CD4-positive, CD25-positive, alpha-beta regulatory T cell (primary cell): ENCODE measurements at regions not wholly inside any gene's neighbourhood (a gene's known extent, or its start where the extent isn't known, plus 50 kb on each side); places are given as distances from the start of the nearest gene placed in this dataset.

Experiments used
- ATAC-seq, 2 donors: fragments of 150-1000 bp; cut with Tn5 transposase; one replicate each; pipeline ENCODE4 v1.10.0; 2021; ENCODE audit warnings: low read depth in 2 of 2, moderate number of reproducible peaks in 2 of 2, moderate library complexity in 1 of 2
- DNase-seq, 3 donors: peaks; one replicate each; pipeline versions ENCODE4 v3.0.0 to v3.0.0-alpha.2; 2012 to 2022; ENCODE audit warnings: mixed read lengths in 1 of 3
- H3K27ac ChIP-seq: one replicate; pipeline ENCODE4 v1.7.0; 2013; ENCODE audit warnings: mild to moderate bottlenecking, low read length; ENCODE audit not compliant: insufficient read depth, poor library complexity, severe bottlenecking
- H3K27me3 ChIP-seq: one replicate; pipeline ENCODE4 v1.7.0; 2013; ENCODE audit warnings: low read length; ENCODE audit not compliant: control insufficient read depth, insufficient read depth
- H3K36me3 ChIP-seq: one replicate; pipeline ENCODE4 v1.7.0; 2013; ENCODE audit warnings: mild to moderate bottlenecking, low read length, moderate library complexity; ENCODE audit not compliant: control insufficient read depth, insufficient read depth
- H3K4me1 ChIP-seq: 2 replicates; pipeline ENCODE4 v1.7.0; 2013; ENCODE audit warnings: mild to moderate bottlenecking, low read length; ENCODE audit not compliant: insufficient read depth, control insufficient read depth, poor library complexity, severe bottlenecking
- H3K4me3 ChIP-seq: one replicate; pipeline ENCODE4 v1.7.0; 2013; ENCODE audit warnings: low read depth, mild to moderate bottlenecking, low read length, moderate library complexity
- H3K9me3 ChIP-seq, 2 experiments: 1 replicate in 1 of 2; 2 replicates in 1 of 2; pipeline ENCODE4 v1.7.0; 2013; ENCODE audit warnings: low read length in 2 of 2, mild to moderate bottlenecking in 1 of 2, moderate library complexity in 1 of 2; ENCODE audit not compliant: control insufficient read depth in 2 of 2
- H3K27ac Mint-ChIP-seq, 3 donors: one replicate each; pipeline ENCODE4 v1.8.0; 2020 to 2022; ENCODE audit warnings: mild to moderate bottlenecking in 3 of 3, mixed read lengths in 3 of 3, moderate library complexity in 2 of 3
- H3K27me3 Mint-ChIP-seq: one replicate; pipeline ENCODE4 v1.8.0; 2022; ENCODE audit warnings: mild to moderate bottlenecking, mixed read lengths
- H3K36me3 Mint-ChIP-seq: one replicate; pipeline ENCODE4 v1.8.0; 2020; ENCODE audit warnings: mixed read lengths
- H3K4me1 Mint-ChIP-seq, 4 donors: one replicate each; pipeline ENCODE4 v1.8.0; 2020 to 2022; ENCODE audit warnings: mixed read lengths in 4 of 4, mild to moderate bottlenecking in 1 of 4
- H3K4me3 Mint-ChIP-seq, 4 donors: one replicate each; pipeline ENCODE4 v1.8.0; 2020 to 2022; ENCODE audit warnings: mild to moderate bottlenecking in 4 of 4, mixed read lengths in 4 of 4, moderate library complexity in 3 of 4
- H3K9me3 Mint-ChIP-seq, 7 donors: one replicate each; pipeline ENCODE4 v1.8.0; 2020 to 2022; ENCODE audit warnings: mixed read lengths in 7 of 7, mild to moderate bottlenecking in 3 of 7, moderate library complexity in 2 of 7

GRCh38 chr17:14753383-14753782, 452.5 kb downstream of the HS3ST3B1 start:
- no peak overlapping the region for H3K4me3 ChIP-seq
- ATAC-seq: no peak
- peaks cover 0 to 2% (median 0%) of the 10 kb centered on the region in 4 donors for H3K4me1 Mint-ChIP-seq
- H3K36me3 Mint-ChIP-seq: no peaks in the 10 kb centered on the region
- no peaks in the 10 kb centered on the region for H3K36me3 ChIP-seq
- no peak overlapping the region for H3K4me3 Mint-ChIP-seq
- H3K9me3 ChIP-seq: no peaks in the 10 kb centered on the region
- peaks cover 8% of the 10 kb centered on the region for H3K27me3 Mint-ChIP-seq
- no peaks in the 10 kb centered on the region for H3K9me3 Mint-ChIP-seq
- no peaks in the 10 kb centered on the region for H3K4me1 ChIP-seq
- no peaks in the 10 kb centered on the region for H3K27me3 ChIP-seq
- no peak for DNase-seq
- no peak overlapping the region for H3K27ac Mint-ChIP-seq
- no peak overlapping the region for H3K27ac ChIP-seq

- Mint-ChIP-seq H3K36me3 (no peaks in the 10 kb centered on the region), H3K27me3 (no peaks in the 10 kb centered on the region), H3K27ac (no peak overlapping the region), H3K9me3 (no peaks in the 10 kb centered on the region), H3K4me3 (no peak overlapping the region), H3K4me1 (peaks cover 0 to 2% (median 0%) of the 10 kb centered on the region in 4 donors)
- Histone ChIP-seq H3K9me3 (no peaks in the 10 kb centered on the region), H3K27me3 (no peaks in the 10 kb centered on the region), H3K4me3 (no peak overlapping the region), H3K4me1 (no peaks in the 10 kb centered on the region), H3K36me3 (no peaks in the 10 kb centered on the region), H3K27ac (no peak overlapping the region)
- ATAC-seq (no peak), DNase-seq (no peak)
Measured at GRCh38 chr17:14752011-14752410, 451.1 kb downstream of the HS3ST3B1 start.

GRCh38 chr17:14750866-14751265, 450.0 kb downstream of the HS3ST3B1 start:
- DNase-seq (no peak), ATAC-seq (no peak)
- H3K9me3 ChIP-seq: no peaks in the 10 kb centered on the region
- H3K4me3 ChIP-seq: no peak overlapping the region
- H3K27me3 ChIP-seq: no peaks in the 10 kb centered on the region
- no peaks in the 10 kb centered on the region for H3K27me3 Mint-ChIP-seq
- H3K27ac ChIP-seq: no peak overlapping the region
- no peak overlapping the region for H3K4me3 Mint-ChIP-seq
- H3K4me1 Mint-ChIP-seq: no peaks in the 10 kb centered on the region
- no peaks in the 10 kb centered on the region for H3K9me3 Mint-ChIP-seq
- no peaks in the 10 kb centered on the region for H3K36me3 ChIP-seq
- H3K36me3 Mint-ChIP-seq: no peaks in the 10 kb centered on the region
- no peaks in the 10 kb centered on the region for H3K4me1 ChIP-seq
- H3K27ac Mint-ChIP-seq: no peak overlapping the region

- Mint-ChIP-seq H3K27me3 (no peaks in the 10 kb centered on the region), H3K27ac (no peak overlapping the region), H3K9me3 (no peaks in the 10 kb centered on the region), H3K36me3 (no peaks in the 10 kb centered on the region), H3K4me1 (no peaks in the 10 kb centered on the region), H3K4me3 (no peak overlapping the region)
- no peak overlapping the region for H3K4me3 ChIP-seq
- H3K4me1 ChIP-seq: no peaks in the 10 kb centered on the region
- no peaks in the 10 kb centered on the region for H3K36me3 ChIP-seq
- no peak overlapping the region for H3K27ac ChIP-seq
- H3K27me3 ChIP-seq: no peaks in the 10 kb centered on the region
- ATAC-seq: no peak
- H3K9me3 ChIP-seq: no peaks in the 10 kb centered on the region
- DNase-seq: no peak
Measured at GRCh38 chr17:14749269-14749668, 448.4 kb downstream of the HS3ST3B1 start.

- H3K4me3 ChIP-seq: no peak overlapping the region
- H3K4me1 ChIP-seq: no peaks in the 10 kb centered on the region
- no peak overlapping the region for H3K27ac Mint-ChIP-seq
- no peaks in the 10 kb centered on the region for H3K4me1 Mint-ChIP-seq
- no peaks in the 10 kb centered on the region for H3K36me3 Mint-ChIP-seq
- H3K9me3 ChIP-seq: no peaks in the 10 kb centered on the region
- H3K4me3 Mint-ChIP-seq: no peak overlapping the region
- no peaks in the 10 kb centered on the region for H3K27me3 Mint-ChIP-seq
- no peaks in the 10 kb centered on the region for H3K27me3 ChIP-seq
- DNase-seq (peak in 1 of 3 donors; percentile 1), ATAC-seq (no peak)
- no peaks in the 10 kb centered on the region for H3K36me3 ChIP-seq
- no peaks in the 10 kb centered on the region for H3K9me3 Mint-ChIP-seq
- H3K27ac ChIP-seq: no peak overlapping the region
Measured at GRCh38 chr17:14748036-14748710, 447.3 kb downstream of the HS3ST3B1 start.

GRCh38 chr17:14747603-14747950, 446.7 kb downstream of the HS3ST3B1 start:
- Histone ChIP-seq H3K4me3 (no peak overlapping the region), H3K27me3 (no peaks in the 10 kb centered on the region), H3K27ac (no peak overlapping the region), H3K36me3 (no peaks in the 10 kb centered on the region), H3K4me1 (no peaks in the 10 kb centered on the region), H3K9me3 (no peaks in the 10 kb centered on the region)
- Mint-ChIP-seq H3K36me3 (no peaks in the 10 kb centered on the region), H3K9me3 (no peaks in the 10 kb centered on the region), H3K4me1 (no peaks in the 10 kb centered on the region), H3K4me3 (no peak overlapping the region), H3K27me3 (no peaks in the 10 kb centered on the region), H3K27ac (peak overlapping the region in 1 of 3 donors; percentile 7)
- no peak for DNase-seq
- no peak for ATAC-seq

- H3K9me3 ChIP-seq: no peaks in the 10 kb centered on the region
- Mint-ChIP-seq H3K36me3 (no peaks in the 10 kb centered on the region), H3K9me3 (no peaks in the 10 kb centered on the region), H3K27ac (peak overlapping the region in 1 of 3 donors; percentile 7), H3K4me1 (no peaks in the 10 kb centered on the region), H3K27me3 (no peaks in the 10 kb centered on the region), H3K4me3 (no peak overlapping the region)
- no peaks in the 10 kb centered on the region for H3K4me1 ChIP-seq
- no peak for ATAC-seq
- H3K27me3 ChIP-seq: no peaks in the 10 kb centered on the region
- H3K36me3 ChIP-seq: no peaks in the 10 kb centered on the region
- H3K27ac ChIP-seq: no peak overlapping the region
- H3K4me3 ChIP-seq: no peak overlapping the region
- DNase-seq: no peak
Measured at GRCh38 chr17:14746822-14747602, 446.1 kb downstream of the HS3ST3B1 start.

GRCh38 chr17:14745541-14745940, 444.7 kb downstream of the HS3ST3B1 start:
- Histone ChIP-seq H3K36me3 (no peaks in the 10 kb centered on the region), H3K4me3 (no peak overlapping the region), H3K9me3 (no peaks in the 10 kb centered on the region), H3K27ac (no peak overlapping the region), H3K4me1 (no peaks in the 10 kb centered on the region), H3K27me3 (no peaks in the 10 kb centered on the region)
- Mint-ChIP-seq H3K27me3 (peaks cover 4% of the 10 kb centered on the region), H3K27ac (no peak overlapping the region), H3K4me3 (no peak overlapping the region), H3K4me1 (no peaks in the 10 kb centered on the region), H3K9me3 (no peaks in the 10 kb centered on the region), H3K36me3 (no peaks in the 10 kb centered on the region)
- ATAC-seq (no peak), DNase-seq (no peak)
